M059J (cell line): ENCODE measurements at regions not wholly inside any gene's neighbourhood (a gene's known extent, or its start where the extent isn't known, plus 50 kb on each side); places are given as distances from the start of the nearest gene placed in this dataset.
"Not testable (repeated sequence)": the region's sequence is repeated elsewhere in the genome, so short reads cannot be mapped to it uniquely, and the experiment has no call there.

Experiments
- DNase-seq: peaks from one replicate; pipeline ENCODE4 v3.0.0-alpha.2; 2012; ENCODE audit warnings: low read depth

GRCh38 chr14:40371011-40371410 lies 938.8 kb upstream of the FBXO33 start:
- no peak for DNase-seq

DNA sequence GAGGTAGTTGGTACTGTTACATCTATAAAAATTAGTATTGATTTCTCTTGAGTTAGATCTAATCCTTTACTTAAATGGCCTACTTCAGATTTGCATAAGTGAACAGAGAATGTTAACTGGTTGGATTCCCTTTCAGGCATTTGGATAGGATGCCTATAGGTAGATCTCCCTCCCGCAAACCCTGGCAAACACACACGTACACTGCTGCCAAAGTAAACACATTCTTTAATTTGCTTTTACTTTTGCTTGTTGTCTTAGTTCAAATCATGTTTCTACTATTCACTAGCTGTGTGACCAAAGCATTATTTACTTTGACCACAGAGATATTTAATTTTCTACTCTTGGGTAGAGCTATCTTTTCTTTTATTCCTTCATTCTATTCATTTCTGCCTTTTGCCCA lies 936.1 kb upstream of the FBXO33 start:
- no peak for DNase-seq

- no peak for DNase-seq
These were observed 935.5 kb upstream of the FBXO33 start for GRCh38 chr14:40367717-40368116.

- no peak for DNase-seq
These were observed 933.1 kb upstream of the FBXO33 start for GRCh38 chr14:40365305-40365704.

- no peak for DNase-seq
These were observed 930.6 kb upstream of the FBXO33 start for GRCh38 chr14:40362856-40363255.

DNA sequence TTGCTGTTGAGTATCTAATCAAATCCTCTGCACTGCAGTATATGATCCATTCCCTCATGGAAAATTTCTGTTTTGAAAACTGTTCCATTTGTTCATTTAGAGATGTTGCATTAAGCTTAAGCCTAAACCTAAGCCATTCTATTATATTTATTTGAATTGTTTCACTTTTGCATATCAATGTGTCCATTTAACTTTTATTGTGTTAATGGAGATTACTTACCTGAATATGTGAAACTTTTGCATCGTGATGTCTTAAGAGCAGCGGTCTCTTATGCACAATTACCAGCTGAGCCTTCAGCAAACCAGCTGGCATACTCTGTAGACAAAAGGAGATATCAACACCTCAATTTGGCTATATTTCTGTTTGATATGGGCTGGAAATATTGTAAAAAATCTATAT lies 922.5 kb upstream of the FBXO33 start:
- no peak for DNase-seq

- DNase-seq: not testable (repeated sequence)
These were observed 915.9 kb upstream of the FBXO33 start for GRCh38 chr14:40348104-40348503.

- DNase-seq: no peak
These were observed 915.4 kb upstream of the FBXO33 start for GRCh38 chr14:40347675-40348074.

- DNase-seq: no peak
These were observed 914.0 kb upstream of the FBXO33 start for GRCh38 chr14:40346275-40346674.

- DNase-seq: no peak
These were observed 913.1 kb upstream of the FBXO33 start for GRCh38 chr14:40345334-40345733.

- DNase-seq: no peak
These were observed 908.5 kb upstream of the FBXO33 start for GRCh38 chr14:40340708-40341107.

GRCh38 chr14:40336846-40337245 lies 904.6 kb upstream of the FBXO33 start:
- no peak for DNase-seq

DNA sequence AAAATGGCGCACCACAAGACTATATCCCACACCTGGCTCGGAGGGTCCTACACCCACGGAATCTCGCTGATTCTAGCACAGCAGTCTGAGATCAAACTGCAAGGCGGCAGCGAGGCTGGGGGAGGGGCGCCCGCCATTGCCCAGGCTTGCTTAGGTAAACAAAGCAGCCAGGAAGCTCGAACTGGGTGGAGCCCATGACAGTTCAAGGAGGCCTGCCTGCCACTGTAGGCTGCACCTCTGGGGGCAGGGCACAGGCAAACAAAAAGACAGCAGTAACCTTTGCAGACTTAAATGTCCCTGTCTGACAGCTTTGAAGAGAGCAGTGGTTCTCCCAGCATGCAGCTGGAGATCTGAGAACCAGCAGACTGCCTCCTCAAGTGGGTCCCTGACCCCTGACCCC lies 894.3 kb upstream of the FBXO33 start:
- not testable (repeated sequence) for DNase-seq

- DNase-seq: no peak
These were observed 886.0 kb upstream of the FBXO33 start for GRCh38 chr14:40318211-40318719.

- no peak for DNase-seq
These were observed 885.5 kb upstream of the FBXO33 start for GRCh38 chr14:40317690-40318089.

GRCh38 chr14:40312296-40312695 lies 880.1 kb upstream of the FBXO33 start:
- no peak for DNase-seq

DNA sequence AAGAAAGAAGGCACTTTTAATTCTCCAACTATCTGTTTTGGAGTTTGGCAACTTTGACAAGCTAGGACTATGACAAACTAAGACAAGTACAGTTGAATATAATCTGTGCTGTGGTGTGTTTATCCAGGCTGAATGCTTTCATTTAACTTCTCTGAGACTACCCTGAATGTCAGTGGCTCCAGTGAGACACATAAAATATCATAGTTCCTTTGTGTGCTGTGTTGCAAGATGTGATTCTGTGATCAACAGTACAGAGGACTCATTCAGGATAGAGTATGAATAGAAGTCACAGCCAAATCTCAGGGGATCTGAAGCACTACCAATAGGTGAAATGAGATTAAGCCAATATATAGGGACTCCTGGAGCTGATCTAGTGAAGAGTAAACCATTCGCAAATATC lies 876.9 kb upstream of the FBXO33 start:
- DNase-seq: no peak

DNA sequence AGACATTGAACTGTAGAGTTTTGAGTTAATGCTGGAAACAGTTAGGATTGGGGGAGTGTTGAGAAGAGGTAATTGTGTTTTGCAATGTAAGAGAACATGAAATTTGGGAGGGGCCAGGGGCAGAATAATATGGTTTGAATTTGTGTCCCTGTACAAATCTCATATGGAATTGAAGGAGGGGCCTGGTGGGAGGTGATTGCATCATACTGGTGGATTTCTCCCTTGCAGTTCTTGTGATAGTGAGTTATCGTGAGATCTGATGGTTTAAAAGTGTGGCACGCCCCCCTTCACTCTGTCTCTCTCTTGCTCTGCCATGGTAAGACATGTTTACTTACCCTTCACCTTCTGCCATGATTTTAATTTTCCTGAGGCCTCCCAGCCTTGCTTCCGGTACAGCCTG lies 876.0 kb upstream of the FBXO33 start:
- DNase-seq: no peak

GRCh38 chr14:40296821-40297220 lies 864.6 kb upstream of the FBXO33 start:
- no peak for DNase-seq

GRCh38 chr14:40292664-40293063 lies 860.4 kb upstream of the FBXO33 start:
- DNase-seq: no peak

DNA sequence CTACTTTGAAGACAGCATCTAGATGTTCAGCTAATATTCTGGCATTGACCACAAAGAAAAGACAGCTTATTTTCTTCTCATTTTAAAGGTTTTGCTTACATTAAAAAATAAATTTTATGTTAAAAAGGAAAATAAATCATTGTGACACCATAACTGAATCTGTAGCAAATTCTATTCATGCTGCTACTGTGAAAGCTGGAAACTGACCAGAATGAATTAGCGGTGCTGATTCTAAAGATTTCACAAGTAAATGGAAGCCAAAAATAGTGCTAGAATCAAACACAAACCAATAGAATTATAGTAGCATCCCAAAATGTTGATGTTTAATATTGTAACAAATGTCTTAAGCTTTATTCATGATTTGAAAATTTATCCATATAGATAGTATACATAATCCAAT lies 850.0 kb upstream of the FBXO33 start:
- DNase-seq: no peak

- DNase-seq: peak; percentile 1
These were observed 848.4 kb upstream of the FBXO33 start for GRCh38 chr14:40280652-40281051.

GRCh38 chr14:40273417-40273816 lies 841.2 kb upstream of the FBXO33 start:
- DNase-seq: no peak

DNA sequence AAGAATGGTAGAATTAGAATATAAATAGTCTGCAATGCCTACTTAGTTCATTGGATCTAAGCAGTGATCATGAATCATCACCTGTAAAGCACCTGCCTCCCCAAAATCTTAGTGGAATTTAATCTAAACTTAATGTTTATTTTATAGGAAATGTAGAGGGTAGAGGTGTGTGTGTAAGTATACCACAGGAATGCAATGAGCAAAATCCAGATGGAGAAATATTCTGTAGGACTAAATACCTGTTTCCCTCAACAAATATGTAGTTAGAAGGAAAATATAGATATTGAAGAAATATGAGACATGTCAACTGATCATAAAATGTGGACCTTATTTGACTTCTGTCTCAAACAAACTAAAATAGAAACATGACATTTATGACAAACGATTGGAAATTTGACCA lies 839.2 kb upstream of the FBXO33 start:
- DNase-seq: no peak

- DNase-seq: no peak
These were observed 837.2 kb upstream of the FBXO33 start for GRCh38 chr14:40269436-40269835.
